ENCODE measurements at regions not wholly inside any gene's neighbourhood (a gene's known extent, or its start where the extent isn't known, plus 50 kb on each side); places are given as distances from the start of the nearest gene placed in this dataset.

DNA sequence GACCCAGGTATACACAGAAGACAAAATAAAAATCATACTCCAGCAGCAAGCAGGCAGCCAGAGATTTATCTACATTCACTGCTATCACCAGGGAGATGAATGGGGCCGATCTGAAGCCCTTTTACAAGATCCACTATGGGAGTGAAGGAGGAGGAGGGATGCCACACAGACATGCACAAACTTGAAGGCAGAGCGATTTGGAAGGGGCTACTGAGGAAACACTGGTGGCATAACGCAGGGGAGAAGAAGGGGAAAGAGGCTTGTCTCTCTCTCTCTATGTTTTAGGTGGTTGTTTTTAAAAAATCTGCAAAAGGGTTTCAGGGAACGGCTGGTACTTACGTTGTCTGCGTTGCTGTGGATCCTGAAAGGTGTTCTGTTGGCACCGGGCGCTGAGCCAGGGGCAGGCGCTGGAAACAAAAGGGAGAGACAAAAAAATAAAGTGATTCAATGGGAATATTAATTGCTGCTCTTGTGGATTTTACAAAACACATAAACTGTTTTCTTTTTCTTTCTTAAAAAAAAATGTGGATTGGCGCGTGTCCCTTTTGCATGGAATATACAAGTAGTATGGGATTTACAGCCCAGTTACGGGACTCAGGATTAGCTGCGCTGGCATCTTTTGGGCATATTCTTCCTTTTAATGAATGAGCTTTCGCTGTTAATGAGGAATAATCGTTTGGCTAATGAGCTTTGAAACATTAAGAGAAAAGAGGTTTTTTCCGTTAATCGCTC, 255.3 kb upstream of the PMFBP1 start:
- TF ChIP-seq, protein P1, sequence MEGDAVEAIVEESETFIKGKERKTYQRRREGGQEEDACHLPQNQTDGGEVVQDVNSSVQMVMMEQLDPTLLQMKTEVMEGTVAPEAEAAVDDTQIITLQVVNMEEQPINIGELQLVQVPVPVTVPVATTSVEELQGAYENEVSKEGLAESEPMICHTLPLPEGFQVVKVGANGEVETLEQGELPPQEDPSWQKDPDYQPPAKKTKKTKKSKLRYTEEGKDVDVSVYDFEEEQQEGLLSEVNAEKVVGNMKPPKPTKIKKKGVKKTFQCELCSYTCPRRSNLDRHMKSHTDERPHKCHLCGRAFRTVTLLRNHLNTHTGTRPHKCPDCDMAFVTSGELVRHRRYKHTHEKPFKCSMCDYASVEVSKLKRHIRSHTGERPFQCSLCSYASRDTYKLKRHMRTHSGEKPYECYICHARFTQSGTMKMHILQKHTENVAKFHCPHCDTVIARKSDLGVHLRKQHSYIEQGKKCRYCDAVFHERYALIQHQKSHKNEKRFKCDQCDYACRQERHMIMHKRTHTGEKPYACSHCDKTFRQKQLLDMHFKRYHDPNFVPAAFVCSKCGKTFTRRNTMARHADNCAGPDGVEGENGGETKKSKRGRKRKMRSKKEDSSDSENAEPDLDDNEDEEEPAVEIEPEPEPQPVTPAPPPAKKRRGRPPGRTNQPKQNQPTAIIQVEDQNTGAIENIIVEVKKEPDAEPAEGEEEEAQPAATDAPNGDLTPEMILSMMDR (IDR thresholded peaks at IDR 0.05) = no peak

DNA sequence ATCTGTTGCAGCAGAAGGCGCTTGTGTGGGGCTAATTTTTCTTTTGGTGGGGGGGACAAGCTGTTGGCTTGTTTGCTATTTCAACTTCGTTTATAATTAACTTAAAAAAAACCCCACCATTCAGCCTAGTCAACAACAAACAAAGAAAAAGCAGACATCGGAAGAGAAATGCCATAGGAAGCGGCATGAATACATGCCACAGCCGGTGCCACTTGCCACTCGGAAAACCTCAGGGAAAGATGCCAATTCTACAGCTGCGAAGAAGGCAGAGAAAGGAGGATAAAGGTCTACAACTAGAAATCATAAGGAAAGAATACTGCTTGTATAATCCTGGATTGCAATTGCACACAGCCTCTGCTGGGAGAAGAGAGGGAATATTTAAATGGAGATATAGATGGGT, 254.4 kb upstream of the PMFBP1 start:
- TF ChIP-seq, protein P1 (IDR thresholded peaks at IDR 0.05) = no peak

DNA sequence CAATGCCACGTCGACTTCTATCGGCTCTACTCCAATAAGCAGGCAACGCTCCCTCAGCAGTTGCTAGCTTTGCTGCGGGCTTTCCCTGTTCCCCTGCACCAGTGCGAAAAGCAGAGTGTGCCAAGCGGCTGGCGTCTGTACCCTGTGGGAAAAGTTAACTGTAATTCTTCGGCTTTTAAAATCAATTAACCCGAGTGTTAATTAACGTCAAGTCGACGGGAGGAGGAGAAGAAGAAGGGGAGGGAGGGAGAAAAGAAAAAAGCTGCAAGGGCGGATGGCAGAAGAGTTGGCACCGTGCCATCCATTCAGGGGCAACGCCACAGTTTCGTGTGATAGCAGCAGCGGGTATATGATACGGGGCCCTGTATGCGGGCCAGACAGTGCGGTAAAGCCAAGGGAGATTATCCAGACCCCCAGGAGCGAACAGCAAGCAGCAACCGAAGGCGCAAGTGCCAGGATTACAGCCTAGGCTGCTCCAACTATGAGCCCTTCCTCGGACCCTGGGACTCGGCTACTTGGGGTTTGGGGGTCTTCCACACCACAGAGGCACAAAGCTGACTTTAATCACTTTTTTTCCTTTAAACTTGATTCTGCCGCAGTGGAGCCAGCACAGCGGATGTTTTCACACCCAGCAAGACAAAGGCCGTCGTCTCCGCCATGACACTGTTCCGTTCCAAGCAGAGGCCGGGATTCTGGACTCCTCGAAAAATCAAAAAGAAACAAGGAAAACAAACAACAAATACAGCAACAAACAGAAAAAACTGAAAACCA, 253.8 kb upstream of the PMFBP1 start:
- TF ChIP-seq, protein P1 (IDR thresholded peaks at IDR 0.05) = no peak

DNA sequence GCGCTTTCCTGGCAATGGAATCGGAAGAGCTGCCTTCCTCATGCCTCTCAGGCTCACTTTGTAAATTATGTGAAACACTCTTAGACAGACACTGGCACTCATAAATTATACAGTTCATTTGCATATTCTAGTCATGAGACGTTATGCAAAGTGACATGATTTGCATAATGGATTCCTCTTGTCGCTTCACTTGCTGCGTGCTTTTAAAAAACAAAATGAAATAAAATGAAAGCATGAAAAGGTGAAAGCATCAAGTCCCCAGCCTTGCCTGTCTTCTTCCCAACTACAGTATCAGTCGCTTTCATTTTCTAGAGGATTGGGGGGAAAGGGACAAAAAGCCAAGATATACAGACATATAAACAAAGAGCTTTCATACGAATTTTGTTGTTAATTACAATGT, 252.8 kb upstream of the PMFBP1 start:
- TF ChIP-seq, protein P1 (IDR thresholded peaks at IDR 0.05) = no peak

DNA sequence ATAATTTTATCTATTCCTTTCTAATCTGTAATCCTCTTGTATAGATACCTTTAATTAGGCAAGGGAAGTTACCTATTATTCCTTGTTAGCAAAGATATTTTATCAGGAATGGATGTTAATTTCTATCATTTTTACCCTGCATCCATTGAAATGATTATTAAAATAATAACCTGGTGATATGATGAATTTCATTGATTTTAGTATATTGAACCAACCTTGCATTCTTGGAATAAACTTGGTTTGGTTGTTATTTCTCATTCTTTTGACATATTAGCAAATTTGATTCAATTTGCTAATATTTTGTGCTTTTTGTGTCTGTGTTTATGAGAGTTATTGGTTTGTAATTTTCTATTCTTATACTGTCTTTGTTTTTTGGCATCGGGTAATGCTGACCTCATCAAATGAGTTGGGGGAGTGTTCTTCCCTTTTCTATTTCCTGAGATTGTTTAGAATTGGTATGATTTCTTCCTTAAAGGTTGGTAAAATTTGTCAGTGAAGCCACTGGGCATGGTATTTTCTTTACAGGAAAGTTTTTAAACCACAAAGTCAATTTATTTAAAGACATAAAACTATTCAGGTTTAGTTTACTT, 250.4 kb upstream of the PMFBP1 start:
- TF ChIP-seq, protein P1 (IDR thresholded peaks at IDR 0.05) = no peak

DNA sequence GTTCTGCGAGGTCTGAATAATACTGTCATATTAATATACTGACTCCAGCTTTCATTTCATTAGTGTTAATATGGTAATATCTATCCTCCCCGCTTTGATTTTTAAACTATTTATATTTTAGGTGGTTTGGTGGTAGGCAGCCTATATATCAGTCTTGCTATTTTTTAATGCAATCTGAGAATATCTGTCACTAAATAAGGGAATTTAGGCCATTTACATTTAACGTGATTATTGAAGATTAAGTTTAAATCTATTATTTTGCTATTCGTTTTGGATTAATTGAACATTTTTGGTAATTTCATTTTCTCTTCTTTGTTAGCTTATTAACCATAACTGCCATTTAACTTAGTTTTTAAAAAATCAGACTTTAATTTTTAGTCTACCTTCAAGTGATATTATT, 247.7 kb upstream of the PMFBP1 start:
- TF ChIP-seq, protein P1 (IDR thresholded peaks at IDR 0.05) = no peak

DNA sequence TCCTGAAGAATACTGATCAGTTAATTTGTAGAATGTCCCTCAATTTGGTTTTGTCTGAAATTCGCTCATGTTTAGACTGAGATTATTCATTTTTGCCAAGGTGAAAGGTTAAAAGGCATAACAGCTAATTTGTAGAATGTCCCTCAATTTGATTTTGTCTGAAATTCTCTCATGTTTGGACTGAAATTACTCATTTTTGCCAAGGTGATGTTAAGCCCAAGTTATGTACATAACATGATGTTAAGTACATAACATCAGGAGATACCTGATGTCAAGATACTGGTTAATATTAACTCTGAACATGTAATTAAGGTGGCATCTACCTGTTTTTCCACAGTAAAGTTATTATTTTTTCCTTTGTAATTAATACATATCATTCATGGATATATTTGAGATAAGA, 243.4 kb upstream of the PMFBP1 start:
- TF ChIP-seq, protein P1 (IDR thresholded peaks at IDR 0.05) = no peak
